ENCODE measurements at regions not wholly inside any gene's neighbourhood (a gene's known extent, or its start where the extent isn't known, plus 50 kb on each side); places are given as distances from the start of the nearest gene placed in this dataset.

- TF ChIP-seq CTCF (IDR thresholded peaks at IDR 0.05; ENCODE audit: low read length) (no peak), EZH2 (optimal IDR thresholded peaks at IDR 0.05; ENCODE audit: low read depth, low read length) (no peak), EZH2phosphoT487 (IDR thresholded peaks at IDR 0.05; ENCODE audit: low read length) (no peak)
Observed at GRCh38 chr2:12819721-12820120, 103.0 kb downstream of the TRIB2 start.
